SK-N-MC (cell line): ENCODE measurements at regions not wholly inside any gene's neighbourhood (a gene's known extent, or its start where the extent isn't known, plus 50 kb on each side); places are given as distances from the start of the nearest gene placed in this dataset.
"Not testable (repeated sequence)": the region's sequence is repeated elsewhere in the genome, so short reads cannot be mapped to it uniquely, and the experiment has no call there.

ENCODE experiments used
- EZH2 ChIP-seq: fragments of 200-600 bp; sonication (generic); IDR thresholded peaks from one replicate; pipeline ENCODE4 v1.6.1; 2017; ENCODE audit warnings: antibody characterized with exemption
- FOXP2 ChIP-seq: optimal IDR thresholded peaks from 2 replicates; pipeline ENCODE3; 2011; ENCODE audit warnings: mild to moderate bottlenecking, moderate library complexity; ENCODE audit not compliant: insufficient read depth; ENCODE audit errors: extremely low read length, control extremely low read depth
- POLR2AphosphoS5 ChIP-seq: IDR thresholded peaks from 2 replicates; pipeline ENCODE4 v1.6.1; 2012; ENCODE audit warnings: mild to moderate bottlenecking, low read depth, low read length, borderline replicate concordance

GRCh38 chr15:20066173-20066572, 475.4 kb downstream of the GOLGA6L6 start:
- not testable (repeated sequence) for TF ChIP-seq EZH2, POLR2AphosphoS5, FOXP2
